Keratinocyte (primary cell): ENCODE measurements at regions not wholly inside any gene's neighbourhood (a gene's known extent, or its start where the extent isn't known, plus 50 kb on each side); places are given as distances from the start of the nearest gene placed in this dataset.

Experiments used
- DNase-seq: peaks from one replicate; pipeline ENCODE4 v3.0.0-alpha.2; 2011; ENCODE audit warnings: low read depth, missing footprints, low spot score
- FAIRE-seq: peaks from 2 replicates; lab custom pipeline; 2011; peaks lifted over from hg19 to GRCh38; lab: Jason Lieb, UNC
- H2AFZ ChIP-seq: 2 replicates; pipeline ENCODE4 v1.6.0; 2012; ENCODE audit warnings: low read length, control low read depth, inconsistent platforms; ENCODE audit not compliant: control insufficient read depth
- H3K27ac ChIP-seq: 2 replicates; pipeline ENCODE4 v1.5.1; 2011; ENCODE audit warnings: low read length; ENCODE audit not compliant: control insufficient read depth, insufficient read depth
- H3K27me3 ChIP-seq: 3 replicates; pipeline ENCODE4 v1.6.0; 2011; ENCODE audit warnings: low read length; ENCODE audit not compliant: control insufficient read depth, insufficient read depth; ENCODE audit errors: extremely low read depth
- H3K36me3 ChIP-seq, 2 experiments: 2 replicates in 1 of 2; 3 replicates in 1 of 2; pipeline ENCODE4 v1.5.1; 2011; ENCODE audit warnings: low read length in 2 of 2, mild to moderate bottlenecking in 1 of 2; ENCODE audit not compliant: control insufficient read depth in 2 of 2, insufficient read depth in 2 of 2; ENCODE audit errors: extremely low read depth in 1 of 2
- H3K4me1 ChIP-seq: 3 replicates; pipeline ENCODE4 v1.5.1; 2011; ENCODE audit warnings: low read length; ENCODE audit not compliant: control insufficient read depth, insufficient read depth; ENCODE audit errors: extremely low read depth
- H3K4me2 ChIP-seq: 3 replicates; pipeline ENCODE4 v1.6.0; 2011; ENCODE audit warnings: low read depth, low read length; ENCODE audit not compliant: control insufficient read depth, insufficient read depth; ENCODE audit errors: extremely low read depth
- H3K4me3 ChIP-seq, 3 experiments: fragments of 200-600 bp in 1 of 3; sonication (generic) in 1 of 3; 2 replicates in 2 of 3; 3 replicates in 1 of 3; pipeline ENCODE4 v1.5.1; 2011 to 2016; ENCODE audit warnings: low read length in 3 of 3, mild to moderate bottlenecking in 3 of 3, control low read depth in 2 of 3, inconsistent platforms in 1 of 3, low read depth in 1 of 3, mixed read lengths in 1 of 3, mixed run types in 1 of 3, moderate library complexity in 1 of 3; ENCODE audit not compliant: control insufficient read depth in 2 of 3, insufficient read depth in 2 of 3; ENCODE audit errors: extremely low read depth in 1 of 3
- H3K79me2 ChIP-seq: 2 replicates; pipeline ENCODE4 v1.6.0; 2012; ENCODE audit warnings: low read length; ENCODE audit not compliant: control insufficient read depth, insufficient read depth
- H3K9ac ChIP-seq: 3 replicates; pipeline ENCODE4 v1.6.0; 2011; ENCODE audit warnings: low read length; ENCODE audit not compliant: control insufficient read depth, insufficient read depth; ENCODE audit errors: extremely low read depth
- H3K9me1 ChIP-seq: 3 replicates; pipeline ENCODE4 v1.6.0; 2011; ENCODE audit warnings: low read length; ENCODE audit not compliant: control insufficient read depth, insufficient read depth; ENCODE audit errors: extremely low read depth
- H3K9me3 ChIP-seq: 2 replicates; pipeline ENCODE4 v1.5.1; 2012; ENCODE audit warnings: low read depth, low read length; ENCODE audit not compliant: control insufficient read depth
- H4K20me1 ChIP-seq: 3 replicates; pipeline ENCODE4 v1.6.0; 2011; ENCODE audit warnings: low read length; ENCODE audit not compliant: control insufficient read depth, insufficient read depth; ENCODE audit errors: extremely low read depth
- EZH2 ChIP-seq: IDR thresholded peaks from one replicate; pipeline ENCODE4 v1.6.1; 2012; ENCODE audit warnings: inconsistent platforms, mild to moderate bottlenecking, low read length, moderate library complexity
- dilution Hi-C: fragments of 300-500 bp; cut with MboI; formaldehyde crosslinking; loops from one replicate; pipeline ENCODE4 v1.7.0; 2020; ENCODE audit warnings: low sequenced_read_pairs; ENCODE audit not compliant: extremely low pct_ligation_motif_present
- TF ChIP-seq, protein P1 (sequence below), 3 experiments: IDR thresholded peaks in 1 of 3; conservative IDR thresholded peaks in 1 of 3; optimal IDR thresholded peaks in 1 of 3; 2 replicates in 2 of 3; 3 replicates in 1 of 3; pipeline versions ENCODE3 to v1.5.1; 2011; ENCODE audit warnings: low read length in 3 of 3, mild to moderate bottlenecking in 3 of 3, moderate library complexity in 2 of 3, control low read depth in 1 of 3, inconsistent platforms in 1 of 3; ENCODE audit not compliant: insufficient read depth in 2 of 3; ENCODE audit errors: extremely low read depth in 1 of 3

DNA sequence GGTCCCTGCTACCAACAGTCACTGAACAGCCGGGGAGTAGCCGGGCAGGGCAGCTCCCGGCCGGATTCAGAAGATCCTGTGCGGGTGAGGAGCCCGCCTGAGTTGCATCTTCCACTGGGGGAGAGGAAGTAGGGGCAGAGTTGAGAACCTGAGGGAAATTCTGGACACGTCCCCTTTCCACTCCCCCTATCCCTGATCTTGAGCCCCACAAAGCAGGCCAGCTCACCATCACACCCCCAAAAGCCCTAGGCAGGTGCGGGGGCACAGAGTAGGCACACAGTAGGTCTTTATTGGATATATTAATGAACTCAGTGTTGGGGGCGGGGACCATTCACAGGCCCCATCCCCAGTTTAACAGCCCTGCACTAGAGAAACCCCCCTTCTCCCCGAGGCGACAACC is 81.9 kb upstream of the UXS1 start:
- Histone ChIP-seq H3K4me1 (peaks cover 2% of the 10 kb centered on the region), H2AFZ (no peak overlapping the region), H3K9ac (no peak overlapping the region), H3K36me3 (no peaks in the 10 kb centered on the region), H3K27ac (no peak overlapping the region), H3K9me1 (no peaks in the 10 kb centered on the region), H4K20me1 (no peaks in the 10 kb centered on the region), H3K4me2 (no peak overlapping the region), H3K79me2 (no peaks in the 10 kb centered on the region), H3K27me3 (no peaks in the 10 kb centered on the region), H3K4me3 (no peak overlapping the region), H3K9me3 (peaks cover 2% of the 10 kb centered on the region)
- FAIRE-seq (no peak), DNase-seq (no peak)
- TF ChIP-seq, protein P1, sequence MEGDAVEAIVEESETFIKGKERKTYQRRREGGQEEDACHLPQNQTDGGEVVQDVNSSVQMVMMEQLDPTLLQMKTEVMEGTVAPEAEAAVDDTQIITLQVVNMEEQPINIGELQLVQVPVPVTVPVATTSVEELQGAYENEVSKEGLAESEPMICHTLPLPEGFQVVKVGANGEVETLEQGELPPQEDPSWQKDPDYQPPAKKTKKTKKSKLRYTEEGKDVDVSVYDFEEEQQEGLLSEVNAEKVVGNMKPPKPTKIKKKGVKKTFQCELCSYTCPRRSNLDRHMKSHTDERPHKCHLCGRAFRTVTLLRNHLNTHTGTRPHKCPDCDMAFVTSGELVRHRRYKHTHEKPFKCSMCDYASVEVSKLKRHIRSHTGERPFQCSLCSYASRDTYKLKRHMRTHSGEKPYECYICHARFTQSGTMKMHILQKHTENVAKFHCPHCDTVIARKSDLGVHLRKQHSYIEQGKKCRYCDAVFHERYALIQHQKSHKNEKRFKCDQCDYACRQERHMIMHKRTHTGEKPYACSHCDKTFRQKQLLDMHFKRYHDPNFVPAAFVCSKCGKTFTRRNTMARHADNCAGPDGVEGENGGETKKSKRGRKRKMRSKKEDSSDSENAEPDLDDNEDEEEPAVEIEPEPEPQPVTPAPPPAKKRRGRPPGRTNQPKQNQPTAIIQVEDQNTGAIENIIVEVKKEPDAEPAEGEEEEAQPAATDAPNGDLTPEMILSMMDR (optimal IDR thresholded peaks at IDR 0.05 in 1 of 3, IDR thresholded peaks at IDR 0.05 in 1 of 3, conservative IDR thresholded peaks at IDR 0.05 in 1 of 3; ENCODE audit: extremely low read depth in 1 of 3, insufficient read depth in 2 of 3, low read length in 3 of 3), result no peak
- no peak for TF ChIP-seq EZH2
- dilution Hi-C loops, result no loop called here

DNA sequence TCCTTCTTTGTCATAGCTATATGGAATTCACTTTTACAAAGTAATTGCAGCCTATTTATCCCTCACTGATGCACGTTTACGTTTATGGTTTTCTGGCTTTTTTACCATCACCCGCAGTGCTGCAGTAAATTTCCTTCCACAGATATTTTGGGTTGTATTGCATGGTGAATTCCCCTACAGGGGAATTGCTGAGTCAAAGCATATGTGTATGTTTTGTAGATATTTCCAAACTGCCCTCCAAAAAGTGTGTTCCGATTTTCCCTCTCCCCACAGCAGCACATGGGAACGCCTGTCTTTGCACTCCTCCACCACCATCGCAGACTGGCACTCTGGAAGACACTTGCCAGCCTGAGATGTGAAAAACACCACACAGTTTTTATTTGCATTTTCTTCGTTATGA is 80.6 kb upstream of the UXS1 start:
- no peak overlapping the region for H3K4me3 ChIP-seq
- dilution Hi-C loops, result no loop called here

More for the DNA sequence above, 80.6 kb upstream of the UXS1 start:
- no peak overlapping the region for H3K27ac ChIP-seq
- H2AFZ ChIP-seq, result no peak overlapping the region
- no peak overlapping the region for H3K9ac ChIP-seq
- TF ChIP-seq, protein P1 (optimal IDR thresholded peaks at IDR 0.05 in 1 of 3, IDR thresholded peaks at IDR 0.05 in 1 of 3, conservative IDR thresholded peaks at IDR 0.05 in 1 of 3; ENCODE audit: extremely low read depth in 1 of 3, insufficient read depth in 2 of 3, low read length in 3 of 3), result no peak
- no peak for TF ChIP-seq EZH2
- H3K4me2 ChIP-seq, result no peak overlapping the region
- peaks cover 10% of the 10 kb centered on the region for H3K4me1 ChIP-seq
- peaks cover 2% of the 10 kb centered on the region for H3K9me3 ChIP-seq
- no peak for DNase-seq
- no peaks in the 10 kb centered on the region for H3K79me2 ChIP-seq
- no peaks in the 10 kb centered on the region for H4K20me1 ChIP-seq
- H3K27me3 ChIP-seq, result no peaks in the 10 kb centered on the region
- FAIRE-seq, result no peak
- H3K9me1 ChIP-seq, result no peaks in the 10 kb centered on the region
- H3K36me3 ChIP-seq, result no peaks in the 10 kb centered on the region
